Pancreas (tissue), 10 donors: ENCODE measurements at regions not wholly inside any gene's neighbourhood (a gene's known extent, or its start where the extent isn't known, plus 50 kb on each side); places are given as distances from the start of the nearest gene placed in this dataset.

Experiments
- ATAC-seq, 4 donors: fragments of 200-7000 bp; cut with Tn5 transposase; one replicate each; pipeline versions ENCODE4 v1.8.0 to v1.9.1; 2020; ENCODE audit warnings: mild to moderate bottlenecking in 4 of 4, moderate library complexity in 4 of 4
- DNase-seq, 6 donors: peaks; one replicate each; pipeline ENCODE4 v3.0.0-alpha.2; 2020
- FAIRE-seq: peaks from 2 replicates; lab custom pipeline; 2012; peaks lifted over from hg19 to GRCh38; lab: Jason Lieb, UNC
- H3K27ac ChIP-seq, 4 donors: fragments of 200-600 bp; sonication (generic); 1 replicate in 3 of 4; 2 replicates in 1 of 4; pipeline versions ENCODE4 v1.5.0 to v1.8.0; 2020
- H3K27me3 ChIP-seq, 4 donors: fragments of 200-600 bp; one replicate each; pipeline ENCODE4 v1.8.0; 2021
- H3K36me3 ChIP-seq, 3 donors: fragments of 200-600 bp; sonication (generic) in 1 of 3; one replicate each; pipeline versions ENCODE4 v1.5.0 to v1.8.0; 2020 to 2021
- H3K4me1 ChIP-seq, 3 donors: fragments of 200-600 bp; one replicate each; pipeline ENCODE4 v1.8.0; 2021
- H3K4me3 ChIP-seq, 4 donors: fragments of 200-600 bp; sonication (generic) in 2 of 4; one replicate each; pipeline versions ENCODE4 v1.5.0 to v1.8.0; 2020 to 2021
- H3K9me3 ChIP-seq, 4 donors: fragments of 200-600 bp; one replicate each; pipeline ENCODE4 v1.8.0; 2021
- WGBS, 2 donors: extraction: QIAGEN DNeasy Blood & Tissue Kit; methylation state at CpG; one replicate each; pipeline ENCODE4 v1.1.7; 2013; 5-methylcytosine and 5-hydroxymethylcytosine counted together
- intact Hi-C, 3 donors: fragments of 100-400 bp; cut with DNase I; formaldehyde crosslinking; loops; one replicate each; pipeline versions ENCODE4 v1.11.1 to v1.14.2; 2022
- TF ChIP-seq, protein P1 (sequence below), 4 donors: fragments of 200-600 bp; sonication (generic) in 3 of 4; IDR thresholded peaks; one replicate each; pipeline versions ENCODE4 v1.5.0 to v1.8.0; 2021; ENCODE audit warnings: antibody characterized with exemption in 4 of 4
- donor health status: healthy with polysubstance abuse.
- donor health status: DM: no; HTN: no; CAD: no; lungs with moderate emphysema.
- donor health status: DM: no; HTN: no; CAD: no.
- donor health status: control.
- donor health status: control.
- donor health status: Bipolar disorder and iron deficiency.
- donor health status: DM: yes; HTN: yes; CAD: no.
- donor health status: DM: no; HTN: no; CAD: no.
- donor health status: DM: no; HTN: no; CAD: no.
- donor health status: DM: yes; HTN: yes; CAD: no.

DNA sequence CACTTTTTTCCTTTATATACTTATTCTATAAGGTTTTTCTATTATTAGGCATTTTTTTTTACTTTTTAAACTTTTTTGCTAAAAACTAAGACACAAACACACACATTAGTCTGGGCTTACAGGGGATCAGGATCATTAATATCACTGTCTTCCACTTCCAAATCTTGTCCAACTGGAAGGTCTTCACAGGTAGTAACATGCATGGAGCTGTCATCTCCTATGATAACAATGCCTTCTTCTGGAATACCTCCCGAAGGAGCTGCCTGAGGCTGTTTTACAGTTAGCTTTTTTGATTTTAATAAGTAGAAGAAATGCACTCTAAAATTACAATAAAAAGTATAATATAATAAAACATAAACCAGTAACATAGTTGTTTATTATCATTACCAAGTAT, 345.5 kb upstream of the PTGER4 start:
- Histone ChIP-seq H3K36me3 (no peaks in the 10 kb centered on the region), H3K4me1 (no peaks in the 10 kb centered on the region), H3K9me3 (no peaks in the 10 kb centered on the region), H3K27ac (no peak overlapping the region), H3K4me3 (no peak overlapping the region), H3K27me3 (no peaks in the 10 kb centered on the region)
- 62 to 66% methylated on average over 1 of the region's 1 CpG for WGBS, 2 donors
- intact Hi-C loops, result no loop called here
- ATAC-seq (no peak), FAIRE-seq (no peak), DNase-seq (no peak)
- TF ChIP-seq, protein P1, sequence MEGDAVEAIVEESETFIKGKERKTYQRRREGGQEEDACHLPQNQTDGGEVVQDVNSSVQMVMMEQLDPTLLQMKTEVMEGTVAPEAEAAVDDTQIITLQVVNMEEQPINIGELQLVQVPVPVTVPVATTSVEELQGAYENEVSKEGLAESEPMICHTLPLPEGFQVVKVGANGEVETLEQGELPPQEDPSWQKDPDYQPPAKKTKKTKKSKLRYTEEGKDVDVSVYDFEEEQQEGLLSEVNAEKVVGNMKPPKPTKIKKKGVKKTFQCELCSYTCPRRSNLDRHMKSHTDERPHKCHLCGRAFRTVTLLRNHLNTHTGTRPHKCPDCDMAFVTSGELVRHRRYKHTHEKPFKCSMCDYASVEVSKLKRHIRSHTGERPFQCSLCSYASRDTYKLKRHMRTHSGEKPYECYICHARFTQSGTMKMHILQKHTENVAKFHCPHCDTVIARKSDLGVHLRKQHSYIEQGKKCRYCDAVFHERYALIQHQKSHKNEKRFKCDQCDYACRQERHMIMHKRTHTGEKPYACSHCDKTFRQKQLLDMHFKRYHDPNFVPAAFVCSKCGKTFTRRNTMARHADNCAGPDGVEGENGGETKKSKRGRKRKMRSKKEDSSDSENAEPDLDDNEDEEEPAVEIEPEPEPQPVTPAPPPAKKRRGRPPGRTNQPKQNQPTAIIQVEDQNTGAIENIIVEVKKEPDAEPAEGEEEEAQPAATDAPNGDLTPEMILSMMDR (IDR thresholded peaks at IDR 0.05), result no peak

DNA sequence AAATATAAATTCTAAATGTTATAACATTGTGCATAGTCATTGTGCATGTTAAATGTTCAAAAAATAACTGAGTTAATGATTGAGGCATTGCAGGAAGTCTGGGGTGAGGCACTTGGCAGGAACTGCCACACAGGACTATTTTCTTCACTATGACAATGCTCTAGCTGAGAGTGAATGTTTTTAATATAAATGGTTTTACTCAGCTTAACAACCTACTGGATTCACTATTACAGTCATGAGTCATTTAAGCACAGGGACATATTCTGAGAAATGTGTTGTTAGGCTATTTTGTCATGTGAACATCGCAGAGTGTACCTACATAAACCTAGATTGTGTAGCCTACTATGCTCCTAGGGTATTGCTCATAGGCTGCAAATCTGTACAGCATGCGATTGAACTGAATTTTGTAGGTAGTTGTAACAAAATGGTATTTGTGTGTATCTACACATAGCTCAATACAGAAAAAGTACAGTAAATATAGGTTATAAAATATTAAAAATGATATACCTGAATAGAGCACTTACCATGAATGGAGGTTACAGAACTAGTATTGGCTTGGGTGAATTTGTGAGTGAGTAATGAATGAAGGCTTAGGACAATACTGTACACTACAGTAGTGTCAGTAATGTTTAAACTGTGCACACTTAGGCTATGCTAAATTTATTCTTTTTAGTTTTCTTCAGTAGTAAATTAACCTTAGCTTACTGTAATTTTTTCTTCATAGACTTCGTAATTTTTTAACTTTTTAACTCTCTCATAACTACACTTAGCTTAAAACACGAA, 346.1 kb upstream of the PTGER4 start:
- no peak for DNase-seq
- TF ChIP-seq, protein P1 (IDR thresholded peaks at IDR 0.05), result no peak
- ATAC-seq, result peak in 1 of 4 donors; percentile 14
- WGBS, 2 donors, result 80 to 87% methylated on average over 4 of the region's 4 CpGs
- Histone ChIP-seq H3K27ac (no peak overlapping the region), H3K9me3 (no peaks in the 10 kb centered on the region), H3K36me3 (no peaks in the 10 kb centered on the region), H3K4me3 (no peak overlapping the region), H3K27me3 (no peaks in the 10 kb centered on the region), H3K4me1 (no peaks in the 10 kb centered on the region)
- no peak for FAIRE-seq
- intact Hi-C loops, result no loop called here

DNA sequence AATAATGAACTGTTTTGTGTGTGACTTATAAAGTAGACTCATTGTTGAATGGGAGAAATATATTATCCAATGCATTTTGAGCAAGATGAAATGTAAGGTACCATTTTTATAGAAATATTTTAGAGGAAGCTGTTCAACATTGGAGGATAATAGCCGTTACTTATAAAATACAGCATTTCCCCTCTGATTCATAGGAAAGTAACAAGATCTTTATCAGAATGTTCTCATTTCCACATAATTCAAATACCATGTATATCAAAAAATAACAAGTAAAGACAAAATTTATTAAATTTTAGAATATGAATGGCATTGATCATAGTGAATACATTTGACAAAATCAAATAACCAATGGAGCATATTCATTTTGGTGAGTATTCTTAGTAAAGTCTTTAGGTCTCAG, 346.7 kb upstream of the PTGER4 start:
- FAIRE-seq (no peak), DNase-seq (no peak), ATAC-seq (no peak)
- no peak overlapping the region for H3K27ac ChIP-seq
- no peaks in the 10 kb centered on the region for H3K9me3 ChIP-seq
- intact Hi-C loops, result no loop called here
- WGBS, 2 donors, result 83 to 86% methylated on average over 1 of the region's 1 CpG
- no peak overlapping the region for H3K4me3 ChIP-seq
- no peaks in the 10 kb centered on the region for H3K27me3 ChIP-seq
- TF ChIP-seq, protein P1 (IDR thresholded peaks at IDR 0.05), result no peak
- no peaks in the 10 kb centered on the region for H3K4me1 ChIP-seq
- H3K36me3 ChIP-seq, result no peaks in the 10 kb centered on the region

DNA sequence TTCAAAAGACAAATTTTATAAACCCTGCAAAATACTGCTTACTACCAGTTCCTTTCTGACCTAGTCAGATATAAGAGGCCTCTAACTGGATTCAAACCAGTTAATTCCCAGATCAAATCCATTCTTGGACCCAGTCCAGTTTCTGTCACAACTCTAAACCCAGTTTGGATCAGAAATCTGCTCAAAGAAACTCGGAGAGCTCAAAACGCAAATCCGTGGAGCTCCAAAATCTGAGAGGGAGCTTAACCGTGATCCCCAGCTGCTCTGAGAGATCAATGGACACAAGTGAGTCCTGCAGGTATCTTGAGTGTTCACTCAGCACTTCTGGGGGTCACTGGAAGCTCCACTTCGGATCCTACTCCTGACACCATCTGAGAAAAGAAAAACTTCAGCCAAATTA, 348.1 kb upstream of the PTGER4 start:
- Histone ChIP-seq H3K4me3 (no peak overlapping the region), H3K4me1 (no peaks in the 10 kb centered on the region), H3K27me3 (no peaks in the 10 kb centered on the region), H3K36me3 (no peaks in the 10 kb centered on the region), H3K9me3 (no peaks in the 10 kb centered on the region), H3K27ac (no peak overlapping the region)
- intact Hi-C loops, result no loop called here
- no peak for ATAC-seq
- no peak for FAIRE-seq
- DNase-seq, result no peak
- 79 to 84% methylated on average over 5 of the region's 5 CpGs for WGBS, 2 donors
- TF ChIP-seq, protein P1 (IDR thresholded peaks at IDR 0.05), result no peak

DNA sequence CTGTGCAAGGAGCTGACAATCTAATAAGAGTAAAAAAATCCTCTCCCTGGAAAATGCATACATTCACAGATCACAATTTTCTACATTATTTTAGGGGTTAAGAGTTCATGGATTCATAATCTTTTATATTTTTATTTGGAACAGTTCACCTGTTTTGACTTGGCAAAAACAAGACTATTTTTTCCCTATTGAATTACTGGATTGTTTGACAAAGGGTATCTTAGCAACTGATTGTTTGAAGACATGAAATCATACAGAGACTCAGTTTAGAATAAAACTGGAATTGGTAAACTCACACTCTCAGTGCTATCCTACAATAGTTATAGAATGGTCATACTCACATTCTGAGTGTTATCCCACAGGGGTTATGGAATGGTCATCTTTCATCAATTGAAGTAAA, 358.2 kb upstream of the PTGER4 start:
- intact Hi-C loops, result no loop called here
- FAIRE-seq, result no peak

More for the DNA sequence above, 358.2 kb upstream of the PTGER4 start:
- H3K9me3 ChIP-seq, result no peaks in the 10 kb centered on the region
- no peaks in the 10 kb centered on the region for H3K4me1 ChIP-seq
- H3K4me3 ChIP-seq, result no peak overlapping the region
- no peaks in the 10 kb centered on the region for H3K27me3 ChIP-seq
- DNase-seq, result no peak
- H3K27ac ChIP-seq, result no peak overlapping the region
- TF ChIP-seq, protein P1 (IDR thresholded peaks at IDR 0.05), result no peak
- ATAC-seq, result peak in 1 of 4 donors; percentile 50
- H3K36me3 ChIP-seq, result no peaks in the 10 kb centered on the region
